Trophoblast cell (in vitro differentiated cells and primary cell): ENCODE measurements at regions not wholly inside any gene's neighbourhood (a gene's known extent, or its start where the extent isn't known, plus 50 kb on each side); places are given as distances from the start of the nearest gene placed in this dataset.

ENCODE experiments used
- DNase-seq, 2 donors: peaks; one replicate each; pipeline ENCODE4 v3.0.0-alpha.2; 2016
- H2AFZ ChIP-seq: 2 replicates; pipeline ENCODE4 v1.6.1; 2013; ENCODE audit warnings: low read length, moderate library complexity, mild to moderate bottlenecking; ENCODE audit not compliant: insufficient read depth, poor library complexity
- H2AK5ac ChIP-seq: 2 replicates; pipeline ENCODE4 v1.6.1; 2013; ENCODE audit warnings: mild to moderate bottlenecking, low read length
- H2BK120ac ChIP-seq: 2 replicates; pipeline ENCODE4 v1.6.1; 2013; ENCODE audit warnings: low read length, mild to moderate bottlenecking, moderate library complexity; ENCODE audit not compliant: insufficient read depth, poor library complexity
- H2BK12ac ChIP-seq: 2 replicates; pipeline ENCODE4 v1.6.1; 2013; ENCODE audit warnings: mild to moderate bottlenecking, low read length, moderate library complexity
- H2BK5ac ChIP-seq: 2 replicates; pipeline ENCODE4 v1.6.1; 2013; ENCODE audit warnings: low read length, low read depth, moderate library complexity, mild to moderate bottlenecking; ENCODE audit not compliant: poor library complexity
- H3K14ac ChIP-seq: 2 replicates; pipeline ENCODE4 v1.6.1; 2013; ENCODE audit warnings: mild to moderate bottlenecking, low read length
- H3K18ac ChIP-seq: 2 replicates; pipeline ENCODE4 v1.6.1; 2013; ENCODE audit warnings: mild to moderate bottlenecking, low read length
- H3K23ac ChIP-seq: 2 replicates; pipeline ENCODE4 v1.6.1; 2013; ENCODE audit warnings: low read length
- H3K27ac ChIP-seq: 2 replicates; pipeline ENCODE4 v1.5.1; 2013; ENCODE audit warnings: low read depth, mild to moderate bottlenecking, inconsistent platforms, low read length, moderate library complexity
- H3K27me3 ChIP-seq: 2 replicates; pipeline ENCODE4 v1.6.1; 2013; ENCODE audit warnings: inconsistent platforms, mild to moderate bottlenecking, low read length, moderate library complexity; ENCODE audit not compliant: insufficient read depth
- H3K36me3 ChIP-seq, 2 experiments: 1 replicate in 1 of 2; 2 replicates in 1 of 2; pipeline ENCODE4 v1.6.1; 2013; ENCODE audit warnings: low read length in 2 of 2, mild to moderate bottlenecking in 2 of 2, moderate library complexity in 1 of 2; ENCODE audit not compliant: insufficient read depth in 2 of 2, control insufficient read depth in 1 of 2
- H3K4ac ChIP-seq: 2 replicates; pipeline ENCODE4 v1.6.1; 2013; ENCODE audit warnings: low read depth, mild to moderate bottlenecking, low read length, moderate library complexity
- H3K4me1 ChIP-seq, 2 experiments: 1 replicate in 1 of 2; 2 replicates in 1 of 2; pipeline ENCODE4 v1.6.1; 2013; ENCODE audit warnings: low read length in 2 of 2, mild to moderate bottlenecking in 2 of 2, moderate library complexity in 1 of 2; ENCODE audit not compliant: insufficient read depth in 2 of 2, control insufficient read depth in 1 of 2
- H3K4me2 ChIP-seq: 2 replicates; pipeline ENCODE4 v1.6.1; 2013; ENCODE audit warnings: inconsistent platforms, mild to moderate bottlenecking, low read length, moderate library complexity
- H3K4me3 ChIP-seq: 2 replicates; pipeline ENCODE4 v1.5.1; 2013; ENCODE audit warnings: mild to moderate bottlenecking, low read depth, low read length, inconsistent platforms
- H3K79me1 ChIP-seq: one replicate; pipeline ENCODE4 v1.6.1; 2013; ENCODE audit warnings: low read length
- H3K79me2 ChIP-seq: 2 replicates; pipeline ENCODE4 v1.6.1; 2013; ENCODE audit warnings: low read length, mild to moderate bottlenecking; ENCODE audit not compliant: control insufficient read depth, insufficient read depth, poor library complexity
- H3K9ac ChIP-seq: 2 replicates; pipeline ENCODE4 v1.6.1; 2013; ENCODE audit warnings: mild to moderate bottlenecking, low read length
- H3K9me3 ChIP-seq: 2 replicates; pipeline ENCODE4 v1.6.1; 2013; ENCODE audit warnings: low read depth, mild to moderate bottlenecking, control low read depth, inconsistent platforms, low read length; ENCODE audit not compliant: insufficient read depth
- H4K12ac ChIP-seq: 2 replicates; pipeline ENCODE4 v1.6.1; 2013; ENCODE audit warnings: low read depth, mild to moderate bottlenecking, low read length, moderate library complexity
- H4K8ac ChIP-seq: 2 replicates; pipeline ENCODE4 v1.6.1; 2013; ENCODE audit warnings: low read depth, mild to moderate bottlenecking, low read length, moderate library complexity
- H4K91ac ChIP-seq: one replicate; pipeline ENCODE4 v1.6.1; 2013; ENCODE audit warnings: low read depth, mild to moderate bottlenecking, low read length, moderate library complexity
- WGBS: extraction: QIAGEN DNeasy Blood & Tissue Kit; methylation state at CpG from one replicate; pipeline ENCODE4 v1.1.7; 2013; ENCODE audit warnings: missing lambda C conversion rate; ENCODE audit not compliant: insufficient read length, insufficient coverage; ENCODE audit errors: extremely low coverage; 5-methylcytosine and 5-hydroxymethylcytosine counted together

DNA sequence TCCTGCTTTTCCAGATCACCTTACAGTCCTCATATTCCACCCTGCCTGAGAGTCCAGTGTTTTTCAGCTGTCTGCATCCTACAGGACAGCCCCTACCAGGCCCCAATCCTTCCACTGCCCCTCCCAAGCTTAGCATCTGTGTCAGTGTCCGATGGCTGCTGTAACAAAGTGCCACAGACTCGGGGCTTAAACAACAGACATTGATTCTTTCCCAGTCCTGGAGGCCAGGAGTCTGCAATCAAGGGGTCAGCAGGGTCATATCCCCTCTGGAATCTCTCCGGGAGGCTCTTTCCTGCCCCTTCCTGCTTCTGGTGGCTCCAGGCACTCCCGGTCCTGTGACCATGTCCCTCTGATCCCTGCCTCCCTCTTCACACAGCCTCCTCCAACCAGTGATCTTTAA, 396.6 kb upstream of the MAP3K7 start:
- Histone ChIP-seq H3K27me3 (no peaks in the 10 kb centered on the region), H3K9me3 (no peaks in the 10 kb centered on the region), H3K14ac (no peak overlapping the region), H3K4me3 (no peak overlapping the region), H2BK5ac (no peak overlapping the region), H2BK120ac (no peak overlapping the region), H3K79me2 (no peaks in the 10 kb centered on the region), H3K4me1 (peaks cover 3% of the 10 kb centered on the region in 2 experiments), H3K79me1 (no peaks in the 10 kb centered on the region), H2AK5ac (no peak overlapping the region), H3K23ac (no peak overlapping the region), H3K4me2 (no peak overlapping the region), H2AFZ (no peak overlapping the region), H3K4ac (no peak overlapping the region), H3K9ac (no peak overlapping the region), H3K36me3 (no peaks in the 10 kb centered on the region), H3K18ac (no peak overlapping the region), H4K12ac (no peak overlapping the region), H2BK12ac (no peak overlapping the region), H3K27ac (no peak overlapping the region), H4K8ac (no peak overlapping the region), H4K91ac (no peak overlapping the region)
- no CpG with 5 or more reads among the region's 4 CpGs for WGBS
- no peak for DNase-seq

DNA sequence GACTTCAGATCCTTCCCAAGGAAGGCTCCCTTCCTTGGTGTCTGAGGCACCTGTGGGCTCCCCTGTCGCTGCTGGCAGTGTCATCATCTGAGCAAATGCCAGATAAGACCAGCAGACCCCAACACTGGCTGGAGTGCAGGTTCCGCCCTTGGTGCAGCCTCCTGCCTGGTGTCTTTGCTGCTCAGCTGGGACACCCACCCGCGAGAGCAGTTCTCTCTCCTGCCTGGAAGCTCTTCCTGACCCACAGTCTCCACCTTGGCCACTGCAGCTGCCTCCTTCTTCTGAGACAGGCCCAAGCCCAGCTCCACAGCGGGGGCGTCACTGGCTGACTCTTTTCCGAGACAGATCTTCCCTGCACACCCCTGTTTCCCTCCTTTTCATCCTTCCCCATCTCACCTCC, 395.7 kb upstream of the MAP3K7 start:
- Histone ChIP-seq H3K4me2 (no peak overlapping the region), H2AK5ac (no peak overlapping the region), H3K4ac (no peak overlapping the region), H3K4me1 (peaks cover 3% of the 10 kb centered on the region in 2 experiments), H3K4me3 (no peak overlapping the region), H3K79me2 (no peaks in the 10 kb centered on the region), H3K79me1 (no peaks in the 10 kb centered on the region), H2BK12ac (no peak overlapping the region), H3K27ac (no peak overlapping the region), H3K27me3 (no peaks in the 10 kb centered on the region), H3K18ac (no peak overlapping the region), H3K23ac (no peak overlapping the region), H3K14ac (no peak overlapping the region), H2BK5ac (no peak overlapping the region), H4K12ac (no peak overlapping the region), H4K91ac (no peak overlapping the region), H3K9me3 (no peaks in the 10 kb centered on the region), H3K36me3 (no peaks in the 10 kb centered on the region), H2AFZ (no peak overlapping the region), H3K9ac (no peak overlapping the region), H2BK120ac (no peak overlapping the region), H4K8ac (no peak overlapping the region)
- DNase-seq = no peak
- WGBS = no CpG with 5 or more reads among the region's 7 CpGs

DNA sequence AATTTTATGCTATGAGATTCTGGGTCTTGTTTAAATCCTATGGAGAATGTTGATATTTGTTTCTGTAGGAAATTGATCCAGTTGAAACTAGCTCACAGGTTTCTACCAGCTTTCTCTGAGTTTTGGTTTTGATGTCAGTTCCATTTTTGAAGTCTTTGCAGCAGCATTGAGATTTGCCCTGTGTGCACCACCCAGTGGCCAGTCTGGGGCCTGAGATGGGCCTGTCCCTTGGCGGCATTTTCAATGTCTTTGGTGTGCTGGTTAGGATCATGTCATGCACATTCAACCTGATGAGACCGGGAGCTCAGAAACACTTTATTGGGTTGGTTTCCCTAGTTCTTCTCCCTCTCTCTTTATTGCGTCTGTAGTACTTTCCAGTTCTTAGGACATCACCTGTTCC, 395.2 kb upstream of the MAP3K7 start:
- Histone ChIP-seq H3K79me2 (no peaks in the 10 kb centered on the region), H3K4ac (no peak overlapping the region), H3K23ac (no peak overlapping the region), H4K91ac (no peak overlapping the region), H4K8ac (no peak overlapping the region), H2AFZ (no peak overlapping the region), H2AK5ac (no peak overlapping the region), H3K27ac (no peak overlapping the region), H3K4me2 (no peak overlapping the region), H3K4me1 (peaks cover 3% of the 10 kb centered on the region in 2 experiments), H2BK120ac (no peak overlapping the region), H3K14ac (no peak overlapping the region), H3K18ac (no peak overlapping the region), H3K4me3 (no peak overlapping the region), H3K9ac (no peak overlapping the region), H2BK12ac (no peak overlapping the region), H3K79me1 (no peaks in the 10 kb centered on the region), H4K12ac (no peak overlapping the region), H2BK5ac (no peak overlapping the region), H3K9me3 (no peaks in the 10 kb centered on the region), H3K36me3 (no peaks in the 10 kb centered on the region), H3K27me3 (no peaks in the 10 kb centered on the region)
- no CpG with 5 or more reads among the region's 3 CpGs for WGBS
- DNase-seq = peak in 1 of 2 donors; percentile 6

DNA sequence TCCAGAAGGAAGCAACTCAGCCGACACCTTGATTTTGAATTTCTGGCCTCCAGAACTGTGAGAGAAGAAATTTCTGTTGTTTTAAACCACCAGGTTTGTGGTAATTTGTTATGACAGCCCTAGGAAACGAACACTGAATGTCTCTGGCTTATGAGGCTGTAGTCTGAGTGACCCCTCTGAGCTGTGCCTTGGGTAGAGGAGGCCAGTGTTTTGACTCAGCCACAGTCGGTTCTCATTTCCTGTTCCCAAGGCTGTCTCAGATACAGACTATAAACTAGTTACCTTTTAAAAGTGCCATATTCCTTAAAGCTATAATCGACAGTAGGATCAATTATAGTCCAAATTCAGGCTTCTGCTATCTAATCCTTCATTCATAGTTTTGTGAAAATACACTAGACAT, 391.2 kb upstream of the MAP3K7 start:
- H3K4ac ChIP-seq = no peak overlapping the region

More for the DNA sequence above, 391.2 kb upstream of the MAP3K7 start:
- H3K4me3 ChIP-seq = no peak overlapping the region
- no peak overlapping the region for H3K23ac ChIP-seq
- no peak overlapping the region for H2BK12ac ChIP-seq
- H3K14ac ChIP-seq = no peak overlapping the region
- H3K18ac ChIP-seq = no peak overlapping the region
- no peak overlapping the region for H2AFZ ChIP-seq
- H3K4me1 ChIP-seq = peaks cover 0 to under 1% of the 10 kb centered on the region in 2 experiments
- H4K91ac ChIP-seq = no peak overlapping the region
- no peak overlapping the region for H3K4me2 ChIP-seq
- H3K9me3 ChIP-seq = no peaks in the 10 kb centered on the region
- H3K79me1 ChIP-seq = no peaks in the 10 kb centered on the region
- no peak overlapping the region for H3K27ac ChIP-seq
- no peak overlapping the region for H2BK120ac ChIP-seq
- no peak overlapping the region for H4K8ac ChIP-seq
- WGBS = no CpG with 5 or more reads among the region's 4 CpGs
- H4K12ac ChIP-seq = no peak overlapping the region
- H2BK5ac ChIP-seq = no peak overlapping the region
- no peaks in the 10 kb centered on the region for H3K79me2 ChIP-seq
- H3K9ac ChIP-seq = no peak overlapping the region
- DNase-seq = no peak
- H3K27me3 ChIP-seq = no peaks in the 10 kb centered on the region
- H3K36me3 ChIP-seq = no peaks in the 10 kb centered on the region
- H2AK5ac ChIP-seq = no peak overlapping the region
